CD4-positive, alpha-beta T cell (primary cell): ENCODE measurements at regions not wholly inside any gene's neighbourhood (a gene's known extent, or its start where the extent isn't known, plus 50 kb on each side); places are given as distances from the start of the nearest gene placed in this dataset.

ENCODE experiments used
- ATAC-seq: fragments of 200-7000 bp; cut with Tn5 transposase; one replicate; pipeline ENCODE4 v1.10.0; 2022; ENCODE audit warnings: mild to moderate bottlenecking; ENCODE audit not compliant: poor library complexity
- CTCF ChIA-PET: fragments of 350-600 bp; sonication (Branson Sonifier 250); formaldehyde crosslinking; loops from one replicate; lab custom pipeline; 2021; ENCODE audit warnings: antibody characterized with exemption, inconsistent platforms; lab: Charles Lee
- POLR2A ChIA-PET: fragments of 350-600 bp; sonication (Branson Sonifier 250); formaldehyde crosslinking; loops from one replicate; lab custom pipeline; 2021; ENCODE audit warnings: antibody characterized with exemption, inconsistent platforms; lab: Charles Lee
- DNase-seq, 14 experiments: peaks; one replicate each; pipeline ENCODE4 v3.0.0-alpha.2; 2013 to 2020; ENCODE audit warnings: mixed read lengths in 2 of 14
- H3K27ac ChIP-seq, 2 donors: one replicate each; pipeline versions ENCODE4 v1.5.1 to v1.7.0; 2013; ENCODE audit warnings: low read length in 2 of 2, low read depth in 1 of 2, mild to moderate bottlenecking in 1 of 2
- H3K27me3 ChIP-seq, 2 experiments: 1 replicate in 1 of 2; 2 replicates in 1 of 2; pipeline versions ENCODE4 v1.6.1 to v1.7.0; 2013; ENCODE audit warnings: low read length in 2 of 2, control low read depth in 1 of 2, mild to moderate bottlenecking in 1 of 2, moderate library complexity in 1 of 2; ENCODE audit not compliant: insufficient read depth in 2 of 2, control insufficient read depth in 1 of 2
- H3K36me3 ChIP-seq: one replicate; pipeline ENCODE4 v1.6.1; 2013; ENCODE audit warnings: low read length, control low read depth; ENCODE audit not compliant: insufficient read depth
- H3K4me1 ChIP-seq: one replicate; pipeline ENCODE4 v1.6.1; 2013; ENCODE audit warnings: low read length, control low read depth; ENCODE audit not compliant: insufficient read depth
- H3K4me3 ChIP-seq: one replicate; pipeline ENCODE4 v1.5.1; 2013; ENCODE audit warnings: mild to moderate bottlenecking, low read length, moderate library complexity
- H3K9me3 ChIP-seq, 2 experiments: 1 replicate in 1 of 2; 2 replicates in 1 of 2; pipeline versions ENCODE4 v1.6.1 to v1.7.0; 2013; ENCODE audit warnings: low read length in 2 of 2, mild to moderate bottlenecking in 2 of 2, control low read depth in 1 of 2, moderate library complexity in 1 of 2; ENCODE audit not compliant: control insufficient read depth in 1 of 2, insufficient read depth in 1 of 2
- H3K27ac Mint-ChIP-seq: one replicate; pipeline ENCODE4 v1.8.0; 2020; ENCODE audit warnings: mixed read lengths
- H3K27me3 Mint-ChIP-seq: one replicate; pipeline ENCODE4 v1.8.0; 2021; ENCODE audit warnings: mixed read lengths
- H3K36me3 Mint-ChIP-seq: one replicate; pipeline ENCODE4 v1.8.0; 2021; ENCODE audit warnings: low read depth, mixed read lengths
- H3K4me1 Mint-ChIP-seq: one replicate; pipeline ENCODE4 v1.8.0; 2021; ENCODE audit warnings: low read depth, mixed read lengths
- H3K4me3 Mint-ChIP-seq: one replicate; pipeline ENCODE4 v1.8.0; 2020; ENCODE audit warnings: mild to moderate bottlenecking, mixed read lengths
- H3K9me3 Mint-ChIP-seq: one replicate; pipeline ENCODE4 v1.8.0; 2020; ENCODE audit warnings: mixed read lengths
- intact Hi-C, 2 experiments: fragments of 100-400 bp; cut with DNase I in 1 of 2; cut with micrococcal nuclease in 1 of 2; formaldehyde crosslinking; loops; one replicate each; pipeline versions ENCODE4 v1.15.1 to v1.9.0; 2023 to 2025; cut with DNase I, micrococcal nuclease
- TF ChIP-seq, protein P1 (sequence below): fragments of 200-600 bp; IDR thresholded peaks from one replicate; pipeline ENCODE4 v1.8.0; 2022; ENCODE audit warnings: antibody characterized with exemption, mild to moderate bottlenecking

- Histone ChIP-seq H3K9me3 (peaks cover 0 to 5% of the 10 kb centered on the region in 2 experiments), H3K4me3 (no peak overlapping the region), H3K4me1 (no peaks in the 10 kb centered on the region), H3K36me3 (no peaks in the 10 kb centered on the region), H3K27ac (no peak overlapping the region), H3K27me3 (no peaks in the 10 kb centered on the region)
- H3K27me3 Mint-ChIP-seq: peaks cover 6% of the 10 kb centered on the region
- H3K36me3 Mint-ChIP-seq: no peaks in the 10 kb centered on the region
- ATAC-seq (no peak), DNase-seq (no peak)
- TF ChIP-seq, protein P1, sequence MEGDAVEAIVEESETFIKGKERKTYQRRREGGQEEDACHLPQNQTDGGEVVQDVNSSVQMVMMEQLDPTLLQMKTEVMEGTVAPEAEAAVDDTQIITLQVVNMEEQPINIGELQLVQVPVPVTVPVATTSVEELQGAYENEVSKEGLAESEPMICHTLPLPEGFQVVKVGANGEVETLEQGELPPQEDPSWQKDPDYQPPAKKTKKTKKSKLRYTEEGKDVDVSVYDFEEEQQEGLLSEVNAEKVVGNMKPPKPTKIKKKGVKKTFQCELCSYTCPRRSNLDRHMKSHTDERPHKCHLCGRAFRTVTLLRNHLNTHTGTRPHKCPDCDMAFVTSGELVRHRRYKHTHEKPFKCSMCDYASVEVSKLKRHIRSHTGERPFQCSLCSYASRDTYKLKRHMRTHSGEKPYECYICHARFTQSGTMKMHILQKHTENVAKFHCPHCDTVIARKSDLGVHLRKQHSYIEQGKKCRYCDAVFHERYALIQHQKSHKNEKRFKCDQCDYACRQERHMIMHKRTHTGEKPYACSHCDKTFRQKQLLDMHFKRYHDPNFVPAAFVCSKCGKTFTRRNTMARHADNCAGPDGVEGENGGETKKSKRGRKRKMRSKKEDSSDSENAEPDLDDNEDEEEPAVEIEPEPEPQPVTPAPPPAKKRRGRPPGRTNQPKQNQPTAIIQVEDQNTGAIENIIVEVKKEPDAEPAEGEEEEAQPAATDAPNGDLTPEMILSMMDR: no peak
- intact Hi-C loops: no loop called here
- no peak overlapping the region for H3K27ac Mint-ChIP-seq
- H3K4me3 Mint-ChIP-seq: no peak overlapping the region
- no peaks in the 10 kb centered on the region for H3K9me3 Mint-ChIP-seq
- CTCF ChIA-PET: no interaction called here
- POLR2A ChIA-PET: no interaction called here
- peaks cover under 1% of the 10 kb centered on the region for H3K4me1 Mint-ChIP-seq
Measured at GRCh38 chr18:73980289-73980979, 167.2 kb downstream of the FBXO15 start.

- Mint-ChIP-seq H3K27ac (no peak overlapping the region), H3K4me3 (no peak overlapping the region), H3K27me3 (peaks cover 6% of the 10 kb centered on the region), H3K9me3 (no peaks in the 10 kb centered on the region), H3K4me1 (peaks cover 6% of the 10 kb centered on the region), H3K36me3 (no peaks in the 10 kb centered on the region)
- peaks cover 3% of the 10 kb centered on the region for H3K4me1 ChIP-seq
- H3K9me3 ChIP-seq: peaks cover 0 to 5% of the 10 kb centered on the region in 2 experiments
- DNase-seq (no peak), ATAC-seq (no peak)
- no peak overlapping the region for H3K4me3 ChIP-seq
- H3K27me3 ChIP-seq: no peaks in the 10 kb centered on the region
- no peaks in the 10 kb centered on the region for H3K36me3 ChIP-seq
- intact Hi-C loops: no loop called here
- no peak overlapping the region for H3K27ac ChIP-seq
- TF ChIP-seq, protein P1: no peak
- POLR2A ChIA-PET: no interaction called here
- CTCF ChIA-PET: no interaction called here
Measured at GRCh38 chr18:73979742-73980141, 167.9 kb downstream of the FBXO15 start.

- TF ChIP-seq, protein P1: no peak
- Histone ChIP-seq H3K4me1 (peaks cover 3% of the 10 kb centered on the region), H3K27me3 (no peaks in the 10 kb centered on the region), H3K27ac (no peak overlapping the region), H3K4me3 (no peak overlapping the region), H3K36me3 (no peaks in the 10 kb centered on the region), H3K9me3 (peaks cover 0 to 5% of the 10 kb centered on the region in 2 experiments)
- intact Hi-C loops: no loop called here
- ATAC-seq (no peak), DNase-seq (no peak)
- POLR2A ChIA-PET: no interaction called here
- Mint-ChIP-seq H3K36me3 (no peaks in the 10 kb centered on the region), H3K27me3 (peaks cover 9% of the 10 kb centered on the region), H3K4me3 (no peak overlapping the region), H3K27ac (no peak overlapping the region), H3K4me1 (peaks cover 6% of the 10 kb centered on the region), H3K9me3 (no peaks in the 10 kb centered on the region)
- CTCF ChIA-PET: no interaction called here
Measured at GRCh38 chr18:73976433-73976832, 171.2 kb downstream of the FBXO15 start.
